Mesothelial cell of epicardium (in vitro differentiated cells): ENCODE measurements at regions not wholly inside any gene's neighbourhood (a gene's known extent, or its start where the extent isn't known, plus 50 kb on each side); places are given as distances from the start of the nearest gene placed in this dataset.

ENCODE experiments used
- DNase-seq, 2 experiments: peaks; one replicate each; pipeline ENCODE4 v3.0.0; 2021; ENCODE audit warnings: low spot score in 2 of 2; ENCODE audit not compliant: unreplicated experiment in 2 of 2
- H3K27ac Mint-ChIP-seq: 2 replicates; pipeline ENCODE4 v1.8.0; 2021; ENCODE audit warnings: mixed read lengths
- H3K27me3 Mint-ChIP-seq: 2 replicates; pipeline ENCODE4 v1.8.0; 2021; ENCODE audit warnings: low read depth, mixed read lengths
- H3K36me3 Mint-ChIP-seq: 2 replicates; pipeline ENCODE4 v1.8.0; 2021; ENCODE audit warnings: mixed read lengths
- H3K4me1 Mint-ChIP-seq: 2 replicates; pipeline ENCODE4 v1.8.0; 2021; ENCODE audit warnings: mixed read lengths
- H3K4me3 Mint-ChIP-seq: 2 replicates; pipeline ENCODE4 v1.8.0; 2021; ENCODE audit warnings: mild to moderate bottlenecking, moderate library complexity, mixed read lengths
- H3K9me3 Mint-ChIP-seq: 2 replicates; pipeline ENCODE4 v1.8.0; 2021; ENCODE audit warnings: mixed read lengths
- CTCF ChIP-seq: fragments of 200-600 bp; sonication (generic); IDR thresholded peaks from one replicate; pipeline ENCODE4 v1.5.0; 2021; ENCODE audit warnings: antibody characterized with exemption; ENCODE audit not compliant: unreplicated experiment

GRCh38 chr7:131236318-131236672, 91.4 kb upstream of the MKLN1 start:
- no peak for DNase-seq
- H3K36me3 Mint-ChIP-seq: no peaks in the 10 kb centered on the region
- TF ChIP-seq CTCF: no peak
- no peak overlapping the region for H3K4me3 Mint-ChIP-seq
- no peaks in the 10 kb centered on the region for H3K27me3 Mint-ChIP-seq
- no peak overlapping the region for H3K27ac Mint-ChIP-seq
- peaks cover 4% of the 10 kb centered on the region for H3K4me1 Mint-ChIP-seq
- H3K9me3 Mint-ChIP-seq: peaks cover 7% of the 10 kb centered on the region

- H3K27ac Mint-ChIP-seq: no peak overlapping the region
- H3K36me3 Mint-ChIP-seq: no peaks in the 10 kb centered on the region
- peaks cover 7% of the 10 kb centered on the region for H3K9me3 Mint-ChIP-seq
- H3K4me1 Mint-ChIP-seq: peaks cover 4% of the 10 kb centered on the region
- no peak overlapping the region for H3K4me3 Mint-ChIP-seq
- no peaks in the 10 kb centered on the region for H3K27me3 Mint-ChIP-seq
- no peak for DNase-seq
- TF ChIP-seq CTCF: no peak
Observed at GRCh38 chr7:131238347-131238931, 89.2 kb upstream of the MKLN1 start.

GRCh38 chr7:131241386-131241785, 86.3 kb upstream of the MKLN1 start:
- no peak for TF ChIP-seq CTCF
- Mint-ChIP-seq H3K4me1 (no peaks in the 10 kb centered on the region), H3K36me3 (no peaks in the 10 kb centered on the region), H3K4me3 (no peak overlapping the region), H3K9me3 (peaks cover 7% of the 10 kb centered on the region), H3K27me3 (peaks cover 4% of the 10 kb centered on the region), H3K27ac (no peak overlapping the region)
- DNase-seq: no peak

- H3K9me3 Mint-ChIP-seq: peaks cover 7% of the 10 kb centered on the region
- H3K36me3 Mint-ChIP-seq: no peaks in the 10 kb centered on the region
- no peak overlapping the region for H3K4me3 Mint-ChIP-seq
- no peak for DNase-seq
- peaks cover 4% of the 10 kb centered on the region for H3K27me3 Mint-ChIP-seq
- TF ChIP-seq CTCF: no peak
- no peaks in the 10 kb centered on the region for H3K4me1 Mint-ChIP-seq
- no peak overlapping the region for H3K27ac Mint-ChIP-seq
Observed at GRCh38 chr7:131242123-131242650, 85.5 kb upstream of the MKLN1 start.

- DNase-seq: no peak
- Mint-ChIP-seq H3K4me1 (no peaks in the 10 kb centered on the region), H3K27me3 (peaks cover 4% of the 10 kb centered on the region), H3K9me3 (no peaks in the 10 kb centered on the region), H3K27ac (no peak overlapping the region), H3K36me3 (no peaks in the 10 kb centered on the region), H3K4me3 (no peak overlapping the region)
- TF ChIP-seq CTCF: no peak
Observed at GRCh38 chr7:131244259-131244852, 83.3 kb upstream of the MKLN1 start.
